ENCODE measurements at regions not wholly inside any gene's neighbourhood (a gene's known extent, or its start where the extent isn't known, plus 50 kb on each side); places are given as distances from the start of the nearest gene placed in this dataset.
"Not testable (repeated sequence)": the region's sequence is repeated elsewhere in the genome, so short reads cannot be mapped to it uniquely, and the experiment has no call there.

- H3K27me3 Mint-ChIP-seq (ENCODE audit: low read depth); H3K27ac Mint-ChIP-seq; H3K4me3 Mint-ChIP-seq; H3K36me3 Mint-ChIP-seq (ENCODE audit: low read depth); H3K9me3 Mint-ChIP-seq; H3K4me1 Mint-ChIP-seq (ENCODE audit: low read depth): not testable (repeated sequence)
Observed at GRCh38 chr1:234808459-234808858, 198.5 kb upstream of the IRF2BP2 start.

GRCh38 chr1:234807705-234808104 is 197.7 kb upstream of the IRF2BP2 start:
- not testable (repeated sequence) for H3K4me1 Mint-ChIP-seq (ENCODE audit: low read depth); H3K9me3 Mint-ChIP-seq; H3K27me3 Mint-ChIP-seq (ENCODE audit: low read depth); H3K27ac Mint-ChIP-seq; H3K36me3 Mint-ChIP-seq (ENCODE audit: low read depth); H3K4me3 Mint-ChIP-seq

DNA sequence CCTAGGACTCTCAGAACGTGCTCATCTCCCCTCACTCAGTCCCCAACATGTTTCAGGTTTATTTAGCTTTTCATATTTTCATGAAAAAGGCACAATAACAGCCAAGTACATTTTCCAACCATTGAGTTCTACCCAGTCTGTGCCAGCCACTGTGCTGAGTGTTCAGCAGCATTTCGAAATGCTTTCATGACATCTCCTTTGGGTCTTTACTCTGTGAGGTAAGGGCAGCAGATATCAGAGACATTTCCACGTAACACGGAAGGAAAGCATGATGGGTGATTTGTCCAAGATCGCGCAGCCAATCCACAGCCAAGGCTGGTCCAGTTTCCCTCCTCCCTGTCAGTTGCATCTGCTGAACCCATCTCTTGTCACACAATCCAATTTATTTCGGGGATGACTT is 192.6 kb upstream of the IRF2BP2 start:
- H3K4me3 Mint-ChIP-seq; H3K36me3 Mint-ChIP-seq (ENCODE audit: low read depth); H3K27me3 Mint-ChIP-seq (ENCODE audit: low read depth): not testable (repeated sequence)

DNA sequence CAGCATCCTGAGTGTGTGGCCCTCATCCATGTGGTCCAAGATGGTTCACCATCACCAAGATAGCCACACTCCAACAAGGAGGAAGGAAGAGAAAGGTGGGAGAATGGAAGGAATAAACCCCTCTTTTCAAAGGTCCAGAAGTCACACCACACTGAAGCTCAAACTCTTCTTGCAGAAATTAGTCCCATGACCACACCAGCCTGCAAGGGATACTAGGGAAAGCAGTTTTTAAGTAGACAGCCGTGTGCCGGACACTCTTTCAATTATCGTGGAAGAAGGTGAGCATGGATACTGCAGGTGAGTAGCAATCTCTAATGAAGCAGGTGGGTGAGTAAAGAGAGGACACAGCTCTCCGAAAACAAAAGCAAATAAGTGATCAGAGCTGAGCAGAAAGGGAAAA is 191.7 kb upstream of the IRF2BP2 start:
- not testable (repeated sequence) for H3K4me3 Mint-ChIP-seq; H3K36me3 Mint-ChIP-seq (ENCODE audit: low read depth); H3K9me3 Mint-ChIP-seq; H3K27ac Mint-ChIP-seq; H3K4me1 Mint-ChIP-seq (ENCODE audit: low read depth); H3K27me3 Mint-ChIP-seq (ENCODE audit: low read depth)

More for the DNA sequence above, 192.6 kb upstream of the IRF2BP2 start:
- not testable (repeated sequence) for H3K9me3 Mint-ChIP-seq; H3K27ac Mint-ChIP-seq; H3K4me1 Mint-ChIP-seq (ENCODE audit: low read depth)

DNA sequence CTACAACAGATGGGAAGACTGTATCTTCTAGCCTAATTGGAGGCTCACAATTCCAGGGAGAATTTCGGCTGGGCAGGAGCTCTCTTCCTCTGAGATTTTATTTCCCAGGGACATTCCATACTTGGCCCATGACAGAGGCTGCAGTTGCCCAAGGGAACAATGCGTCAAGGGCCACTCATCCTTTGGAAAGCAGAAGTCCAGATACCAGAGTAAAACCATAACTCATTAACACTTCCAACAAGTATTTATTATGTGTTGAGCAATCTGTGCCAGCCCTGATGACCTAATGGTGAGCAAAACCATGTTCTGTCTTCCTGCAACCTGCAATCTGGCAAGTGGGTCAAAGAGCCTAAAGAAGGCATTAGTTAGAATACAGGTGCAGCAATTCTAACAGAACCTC is 191.2 kb upstream of the IRF2BP2 start:
- H3K4me3 Mint-ChIP-seq; H3K4me1 Mint-ChIP-seq (ENCODE audit: low read depth); H3K9me3 Mint-ChIP-seq; H3K36me3 Mint-ChIP-seq (ENCODE audit: low read depth); H3K27ac Mint-ChIP-seq; H3K27me3 Mint-ChIP-seq (ENCODE audit: low read depth): not testable (repeated sequence)

- not testable (repeated sequence) for H3K36me3 Mint-ChIP-seq (ENCODE audit: low read depth); H3K27ac Mint-ChIP-seq; H3K4me3 Mint-ChIP-seq; H3K4me1 Mint-ChIP-seq (ENCODE audit: low read depth); H3K9me3 Mint-ChIP-seq; H3K27me3 Mint-ChIP-seq (ENCODE audit: low read depth)
Observed at GRCh38 chr1:234800563-234800962, 190.6 kb upstream of the IRF2BP2 start.

DNA sequence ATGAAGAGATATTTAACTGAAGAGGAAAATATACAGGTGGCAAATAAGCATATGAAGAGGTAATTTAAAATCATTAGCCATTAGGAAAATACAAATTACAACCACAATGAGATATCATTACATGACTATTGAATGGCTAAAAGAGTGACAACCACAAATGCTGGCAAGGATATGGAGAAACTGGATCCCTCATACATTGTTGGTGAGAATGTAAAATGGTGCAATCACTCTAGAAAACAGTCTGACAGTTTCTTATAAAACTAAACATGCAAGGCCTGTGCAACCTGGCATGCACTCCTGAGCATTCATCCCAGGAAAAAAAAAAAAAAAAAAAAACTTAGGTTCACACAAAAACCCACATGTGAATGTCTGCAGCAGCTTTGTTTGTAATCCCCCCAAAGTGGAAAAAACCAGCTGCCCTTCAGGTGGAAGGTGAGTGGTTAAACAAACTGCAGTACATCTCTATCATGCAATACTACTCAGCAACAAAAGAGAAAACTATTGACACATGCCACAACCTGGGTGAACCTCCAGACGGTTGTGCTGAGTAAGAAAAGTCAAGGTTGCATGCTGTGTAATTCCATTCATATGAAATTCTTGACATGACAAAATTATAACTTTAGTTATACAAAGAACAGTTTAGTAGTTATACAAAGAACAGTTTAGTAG is 189.2 kb upstream of the IRF2BP2 start:
- H3K27me3 Mint-ChIP-seq (ENCODE audit: low read depth); H3K36me3 Mint-ChIP-seq (ENCODE audit: low read depth); H3K4me3 Mint-ChIP-seq; H3K4me1 Mint-ChIP-seq (ENCODE audit: low read depth); H3K9me3 Mint-ChIP-seq; H3K27ac Mint-ChIP-seq: not testable (repeated sequence)

- H3K9me3 Mint-ChIP-seq = not testable (repeated sequence)
Observed at GRCh38 chr1:234797216-234797615, 187.2 kb upstream of the IRF2BP2 start.

DNA sequence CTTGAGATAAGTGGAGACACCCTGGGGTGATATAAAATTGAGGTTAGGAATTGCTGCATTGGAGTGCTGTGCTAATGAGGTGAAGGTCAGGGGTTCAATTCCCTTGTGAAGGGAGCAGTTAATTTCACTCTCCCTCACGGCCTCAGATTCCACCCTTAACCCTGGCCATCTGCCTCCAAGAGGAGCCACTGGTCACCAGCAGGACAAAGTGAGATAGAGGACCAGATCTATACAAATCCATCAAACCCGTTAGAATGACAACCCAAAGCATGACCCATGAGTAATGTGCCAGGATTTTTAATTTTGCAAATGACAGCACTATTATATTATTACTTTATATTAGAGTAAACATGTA is 186.4 kb upstream of the IRF2BP2 start:
- not testable (repeated sequence) for H3K27me3 Mint-ChIP-seq (ENCODE audit: low read depth); H3K4me1 Mint-ChIP-seq (ENCODE audit: low read depth); H3K9me3 Mint-ChIP-seq; H3K36me3 Mint-ChIP-seq (ENCODE audit: low read depth); H3K4me3 Mint-ChIP-seq; H3K27ac Mint-ChIP-seq

More at GRCh38 chr1:234797216-234797615, 187.2 kb upstream of the IRF2BP2 start:
- not testable (repeated sequence) for H3K4me3 Mint-ChIP-seq; H3K27ac Mint-ChIP-seq; H3K4me1 Mint-ChIP-seq (ENCODE audit: low read depth); H3K36me3 Mint-ChIP-seq (ENCODE audit: low read depth); H3K27me3 Mint-ChIP-seq (ENCODE audit: low read depth)

- not testable (repeated sequence) for H3K27ac Mint-ChIP-seq; H3K27me3 Mint-ChIP-seq (ENCODE audit: low read depth); H3K36me3 Mint-ChIP-seq (ENCODE audit: low read depth); H3K9me3 Mint-ChIP-seq; H3K4me3 Mint-ChIP-seq; H3K4me1 Mint-ChIP-seq (ENCODE audit: low read depth)
Observed at GRCh38 chr1:234795711-234796437, 185.9 kb upstream of the IRF2BP2 start.

DNA sequence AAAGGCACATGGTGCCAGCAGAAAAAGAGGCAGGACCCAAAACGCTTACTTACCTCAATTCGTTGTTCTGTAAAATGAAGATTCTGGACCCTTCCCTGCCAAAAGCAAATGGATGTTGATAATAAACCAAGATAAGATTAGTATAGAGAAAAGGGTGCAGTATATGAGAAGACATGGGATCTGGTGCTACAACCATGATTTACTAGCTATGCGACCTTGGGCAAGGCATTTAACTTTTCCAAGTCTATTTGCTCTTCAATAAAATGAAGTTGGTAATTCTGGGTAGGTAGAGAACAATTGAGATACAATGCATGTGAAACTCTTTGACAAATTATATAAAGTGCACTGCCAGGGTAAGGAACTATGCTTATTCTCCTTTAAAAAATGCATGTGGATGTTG is 185.0 kb upstream of the IRF2BP2 start:
- not testable (repeated sequence) for H3K27ac Mint-ChIP-seq; H3K9me3 Mint-ChIP-seq; H3K4me3 Mint-ChIP-seq; H3K4me1 Mint-ChIP-seq (ENCODE audit: low read depth); H3K27me3 Mint-ChIP-seq (ENCODE audit: low read depth); H3K36me3 Mint-ChIP-seq (ENCODE audit: low read depth)

- not testable (repeated sequence) for H3K9me3 Mint-ChIP-seq; H3K27me3 Mint-ChIP-seq (ENCODE audit: low read depth); H3K4me3 Mint-ChIP-seq; H3K27ac Mint-ChIP-seq; H3K4me1 Mint-ChIP-seq (ENCODE audit: low read depth); H3K36me3 Mint-ChIP-seq (ENCODE audit: low read depth)
Observed at GRCh38 chr1:234794452-234794851, 184.5 kb upstream of the IRF2BP2 start.

GRCh38 chr1:234793924-234794323 is 183.9 kb upstream of the IRF2BP2 start:
- not testable (repeated sequence) for H3K36me3 Mint-ChIP-seq (ENCODE audit: low read depth); H3K27ac Mint-ChIP-seq; H3K4me3 Mint-ChIP-seq; H3K9me3 Mint-ChIP-seq; H3K4me1 Mint-ChIP-seq (ENCODE audit: low read depth); H3K27me3 Mint-ChIP-seq (ENCODE audit: low read depth)

DNA sequence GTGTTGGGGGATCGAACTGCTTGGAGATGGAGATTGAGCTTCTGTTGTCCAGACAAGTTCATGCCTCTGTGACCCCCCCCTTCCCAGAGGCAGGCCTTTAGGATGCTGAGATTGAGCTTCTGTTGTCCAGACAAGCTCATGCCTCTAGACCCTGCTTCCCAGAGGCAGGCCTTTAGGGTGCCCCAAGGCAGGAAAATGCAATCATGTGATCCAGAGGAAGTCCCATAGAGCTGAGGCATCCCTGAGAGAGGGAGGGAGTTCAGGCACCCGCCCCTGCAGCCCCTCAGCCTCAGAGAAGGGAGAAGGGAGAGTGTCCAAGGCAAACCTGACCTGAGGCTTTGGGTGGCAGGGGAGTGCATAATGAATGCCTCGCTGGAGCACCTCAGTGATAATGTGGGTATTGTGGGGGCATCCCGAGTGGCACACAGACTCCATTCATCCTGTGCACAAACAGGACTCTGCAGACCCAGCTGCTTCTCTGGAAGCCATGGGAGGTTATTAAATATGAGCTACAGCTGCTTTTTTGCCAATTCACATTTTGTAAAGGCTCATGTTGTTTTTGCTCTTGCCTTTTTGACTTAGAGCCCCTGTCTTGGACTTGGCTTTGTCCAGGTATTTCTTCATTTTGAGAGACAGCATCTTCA is 182.4 kb upstream of the IRF2BP2 start:
- not testable (repeated sequence) for H3K27ac Mint-ChIP-seq; H3K4me1 Mint-ChIP-seq (ENCODE audit: low read depth)

DNA sequence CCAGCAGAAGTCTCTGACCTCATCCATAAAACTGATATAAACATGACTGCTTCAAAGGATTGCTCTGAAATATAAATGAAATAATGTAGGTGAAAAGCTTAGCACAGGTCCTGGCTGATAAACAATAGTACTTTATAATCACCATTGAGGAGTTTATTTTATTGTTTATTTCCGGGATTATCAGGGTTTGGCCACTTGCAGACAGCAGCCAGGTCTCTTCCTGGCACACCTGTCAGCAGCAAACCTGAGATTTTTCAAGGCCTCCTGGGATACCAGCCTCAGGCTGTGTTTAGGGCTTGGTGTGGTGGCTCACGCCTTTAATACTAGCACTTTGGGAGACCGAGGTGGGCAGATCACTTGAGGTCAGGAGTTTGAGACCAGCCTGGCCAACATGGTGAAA is 181.6 kb upstream of the IRF2BP2 start:
- not testable (repeated sequence) for H3K27me3 Mint-ChIP-seq (ENCODE audit: low read depth); H3K4me1 Mint-ChIP-seq (ENCODE audit: low read depth); H3K36me3 Mint-ChIP-seq (ENCODE audit: low read depth); H3K4me3 Mint-ChIP-seq; H3K9me3 Mint-ChIP-seq; H3K27ac Mint-ChIP-seq

More for the DNA sequence above, 182.4 kb upstream of the IRF2BP2 start:
- not testable (repeated sequence) for H3K4me3 Mint-ChIP-seq; H3K36me3 Mint-ChIP-seq (ENCODE audit: low read depth); H3K27me3 Mint-ChIP-seq (ENCODE audit: low read depth); H3K9me3 Mint-ChIP-seq

DNA sequence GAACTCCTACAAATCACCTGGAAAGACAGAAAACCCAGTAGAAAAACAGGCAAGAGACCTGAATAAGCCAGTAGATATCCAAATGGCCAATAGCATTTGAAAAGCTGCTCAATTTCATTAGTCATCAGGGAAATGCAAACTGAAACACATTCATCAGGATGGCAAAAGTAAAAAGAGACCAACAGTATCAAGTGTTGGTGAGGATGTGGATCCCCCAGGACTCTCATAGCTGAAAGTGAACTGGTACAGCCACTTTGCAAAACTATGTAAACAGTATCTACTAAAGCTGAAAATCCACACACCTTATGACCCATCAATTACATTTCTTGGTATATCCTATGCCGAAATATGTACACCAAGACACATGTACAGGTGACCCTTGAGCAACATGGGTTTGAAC is 180.4 kb upstream of the IRF2BP2 start:
- H3K4me3 Mint-ChIP-seq; H3K36me3 Mint-ChIP-seq (ENCODE audit: low read depth); H3K27me3 Mint-ChIP-seq (ENCODE audit: low read depth); H3K4me1 Mint-ChIP-seq (ENCODE audit: low read depth); H3K9me3 Mint-ChIP-seq; H3K27ac Mint-ChIP-seq: not testable (repeated sequence)

Data from T-helper 1 cell treated with Interleukin-12 subunit alpha and Interleukin-12 subunit beta and Interleukin-4 antibody, amounts not matched to agents 30 μg/mL and 1 μg/mL, for 36 hours (primary cell).